Ishikawa (cell line): ENCODE measurements at regions not wholly inside any gene's neighbourhood (a gene's known extent, or its start where the extent isn't known, plus 50 kb on each side); places are given as distances from the start of the nearest gene placed in this dataset.

Experiments used
- CEBPB ChIP-seq: IDR thresholded peaks from 2 replicates; pipeline ENCODE4 v1.6.1; 2012
- CREB1 ChIP-seq: IDR thresholded peaks from 2 replicates; pipeline ENCODE4 v1.6.1; 2012; ENCODE audit warnings: low read depth
- EGR1 ChIP-seq: IDR thresholded peaks from 2 replicates; pipeline ENCODE4 v1.6.1; 2012
- EP300 ChIP-seq: IDR thresholded peaks from 2 replicates; pipeline ENCODE4 v1.6.1; 2012; ENCODE audit warnings: borderline replicate concordance
- FOXM1 ChIP-seq: IDR thresholded peaks from 2 replicates; pipeline ENCODE4 v1.6.1; 2012; ENCODE audit warnings: low read depth, borderline replicate concordance
- RAD21 ChIP-seq: IDR thresholded peaks from 2 replicates; pipeline ENCODE4 v1.6.1; 2012; ENCODE audit warnings: low read depth
- TAF1 ChIP-seq: IDR thresholded peaks from 2 replicates; pipeline ENCODE4 v1.6.1; 2012; ENCODE audit warnings: low read depth, mild to moderate bottlenecking
- TCF12 ChIP-seq: IDR thresholded peaks from 2 replicates; pipeline ENCODE4 v1.6.1; 2012; ENCODE audit warnings: low read depth
- TEAD4 ChIP-seq: IDR thresholded peaks from 2 replicates; pipeline ENCODE4 v1.6.1; 2012
- YY1 ChIP-seq: IDR thresholded peaks from 2 replicates; pipeline ENCODE4 v1.6.1; 2012; ENCODE audit warnings: low read depth
- TF ChIP-seq, protein P1 (sequence below): IDR thresholded peaks from 2 replicates; pipeline ENCODE4 v1.6.1; 2012
- TF ChIP-seq, protein P2 (sequence below): IDR thresholded peaks from 2 replicates; pipeline ENCODE4 v1.6.1; 2012; ENCODE audit warnings: low read depth, mild to moderate bottlenecking

DNA sequence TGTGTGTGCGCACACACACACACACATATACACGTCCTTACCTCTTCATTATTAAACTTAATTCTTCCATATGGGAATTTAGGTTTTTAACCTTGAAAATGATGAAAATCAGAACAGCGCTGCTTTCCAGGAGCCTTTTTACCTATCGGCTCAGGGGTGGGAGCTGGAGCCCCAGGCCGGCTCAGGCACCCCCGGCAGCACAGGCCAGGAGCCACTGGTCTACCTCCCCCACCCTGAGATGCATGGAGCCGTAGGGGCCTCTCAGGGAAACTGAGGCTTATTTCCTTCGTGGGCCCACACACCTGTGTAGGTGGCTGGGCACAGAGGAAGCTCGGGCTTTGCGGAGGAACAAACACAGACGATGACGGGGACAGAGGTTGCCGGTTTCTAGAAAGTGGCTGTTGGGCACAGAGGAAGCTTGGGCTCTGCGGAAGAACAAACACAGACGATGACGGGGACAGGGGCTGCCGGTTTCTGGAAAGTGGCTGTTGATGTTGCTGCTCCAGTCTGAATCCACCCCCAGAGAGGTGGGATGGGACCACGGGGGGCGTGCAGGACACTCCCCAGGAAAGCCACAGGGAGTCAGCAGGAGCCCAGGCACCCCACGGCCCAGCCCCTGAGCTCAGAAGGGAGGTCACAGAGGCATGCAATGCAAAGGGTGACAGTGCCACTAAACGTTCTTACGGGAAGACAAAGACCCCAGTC is 149.4 kb downstream of the BRD1 start:
- TF ChIP-seq, protein P1, sequence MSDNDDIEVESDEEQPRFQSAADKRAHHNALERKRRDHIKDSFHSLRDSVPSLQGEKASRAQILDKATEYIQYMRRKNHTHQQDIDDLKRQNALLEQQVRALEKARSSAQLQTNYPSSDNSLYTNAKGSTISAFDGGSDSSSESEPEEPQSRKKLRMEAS, result no peak
- TF ChIP-seq TEAD4, result no peak
- no peak for TF ChIP-seq RAD21
- no peak for TF ChIP-seq FOXM1
- no peak for TF ChIP-seq CREB1
- TF ChIP-seq YY1, result no peak
- TF ChIP-seq EGR1, result no peak
- TF ChIP-seq CEBPB, result no peak
- no peak for TF ChIP-seq EP300
- TF ChIP-seq, protein P2, sequence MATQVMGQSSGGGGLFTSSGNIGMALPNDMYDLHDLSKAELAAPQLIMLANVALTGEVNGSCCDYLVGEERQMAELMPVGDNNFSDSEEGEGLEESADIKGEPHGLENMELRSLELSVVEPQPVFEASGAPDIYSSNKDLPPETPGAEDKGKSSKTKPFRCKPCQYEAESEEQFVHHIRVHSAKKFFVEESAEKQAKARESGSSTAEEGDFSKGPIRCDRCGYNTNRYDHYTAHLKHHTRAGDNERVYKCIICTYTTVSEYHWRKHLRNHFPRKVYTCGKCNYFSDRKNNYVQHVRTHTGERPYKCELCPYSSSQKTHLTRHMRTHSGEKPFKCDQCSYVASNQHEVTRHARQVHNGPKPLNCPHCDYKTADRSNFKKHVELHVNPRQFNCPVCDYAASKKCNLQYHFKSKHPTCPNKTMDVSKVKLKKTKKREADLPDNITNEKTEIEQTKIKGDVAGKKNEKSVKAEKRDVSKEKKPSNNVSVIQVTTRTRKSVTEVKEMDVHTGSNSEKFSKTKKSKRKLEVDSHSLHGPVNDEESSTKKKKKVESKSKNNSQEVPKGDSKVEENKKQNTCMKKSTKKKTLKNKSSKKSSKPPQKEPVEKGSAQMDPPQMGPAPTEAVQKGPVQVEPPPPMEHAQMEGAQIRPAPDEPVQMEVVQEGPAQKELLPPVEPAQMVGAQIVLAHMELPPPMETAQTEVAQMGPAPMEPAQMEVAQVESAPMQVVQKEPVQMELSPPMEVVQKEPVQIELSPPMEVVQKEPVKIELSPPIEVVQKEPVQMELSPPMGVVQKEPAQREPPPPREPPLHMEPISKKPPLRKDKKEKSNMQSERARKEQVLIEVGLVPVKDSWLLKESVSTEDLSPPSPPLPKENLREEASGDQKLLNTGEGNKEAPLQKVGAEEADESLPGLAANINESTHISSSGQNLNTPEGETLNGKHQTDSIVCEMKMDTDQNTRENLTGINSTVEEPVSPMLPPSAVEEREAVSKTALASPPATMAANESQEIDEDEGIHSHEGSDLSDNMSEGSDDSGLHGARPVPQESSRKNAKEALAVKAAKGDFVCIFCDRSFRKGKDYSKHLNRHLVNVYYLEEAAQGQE, result no peak
- no peak for TF ChIP-seq TAF1
- no peak for TF ChIP-seq TCF12
